ENCODE measurements at regions not wholly inside any gene's neighbourhood (a gene's known extent, or its start where the extent isn't known, plus 50 kb on each side); places are given as distances from the start of the nearest gene placed in this dataset.
A peak's percentile ranks its signal among the peaks of the same experiment; 100 is the strongest.
"Not testable (repeated sequence)": the region's sequence is repeated elsewhere in the genome, so short reads cannot be mapped to it uniquely, and the experiment has no call there.

DNA sequence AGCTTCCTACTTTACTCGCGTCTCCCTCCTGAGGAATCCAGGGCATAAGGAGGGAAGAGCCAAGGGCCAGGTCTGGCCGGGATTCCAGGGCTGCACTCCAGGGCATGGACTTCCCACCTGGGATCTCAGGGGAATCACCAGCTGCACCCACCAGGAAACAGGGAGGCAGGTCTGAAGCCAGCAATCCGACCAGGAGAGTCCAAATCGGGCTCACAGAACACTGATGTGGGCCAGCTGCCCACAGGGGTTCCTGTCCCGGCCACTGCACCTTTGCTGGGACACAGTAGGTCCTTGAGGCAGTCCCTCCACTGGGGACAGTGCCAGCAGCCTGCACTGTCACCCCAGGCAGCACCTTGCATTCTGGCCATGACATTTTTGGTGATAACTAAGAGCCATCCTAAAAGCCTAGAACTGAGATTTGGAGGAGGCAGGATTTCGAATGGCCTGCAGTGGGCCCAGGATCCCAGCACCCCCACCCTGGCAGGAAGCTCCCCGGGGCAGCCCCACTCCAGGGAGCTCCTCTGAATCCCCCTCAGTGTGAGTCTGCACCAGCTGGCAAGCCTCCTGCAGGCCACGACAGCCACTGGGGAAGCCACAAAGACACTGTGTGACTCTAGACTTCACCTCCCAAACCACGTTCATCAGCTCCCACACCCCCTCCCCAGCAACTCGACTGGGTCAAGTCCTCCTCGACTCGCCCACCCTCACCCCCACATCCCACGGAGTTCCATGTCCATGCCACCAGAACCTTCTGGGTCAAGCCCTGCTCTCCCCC is 71.5 kb upstream of the PPP2R2D start:
- ATAC-seq: no peak
- intact Hi-C loops (cut with DNase I): no loop called here
- DNase-seq (ENCODE audit: missing footprints): peak; percentile 49

DNA sequence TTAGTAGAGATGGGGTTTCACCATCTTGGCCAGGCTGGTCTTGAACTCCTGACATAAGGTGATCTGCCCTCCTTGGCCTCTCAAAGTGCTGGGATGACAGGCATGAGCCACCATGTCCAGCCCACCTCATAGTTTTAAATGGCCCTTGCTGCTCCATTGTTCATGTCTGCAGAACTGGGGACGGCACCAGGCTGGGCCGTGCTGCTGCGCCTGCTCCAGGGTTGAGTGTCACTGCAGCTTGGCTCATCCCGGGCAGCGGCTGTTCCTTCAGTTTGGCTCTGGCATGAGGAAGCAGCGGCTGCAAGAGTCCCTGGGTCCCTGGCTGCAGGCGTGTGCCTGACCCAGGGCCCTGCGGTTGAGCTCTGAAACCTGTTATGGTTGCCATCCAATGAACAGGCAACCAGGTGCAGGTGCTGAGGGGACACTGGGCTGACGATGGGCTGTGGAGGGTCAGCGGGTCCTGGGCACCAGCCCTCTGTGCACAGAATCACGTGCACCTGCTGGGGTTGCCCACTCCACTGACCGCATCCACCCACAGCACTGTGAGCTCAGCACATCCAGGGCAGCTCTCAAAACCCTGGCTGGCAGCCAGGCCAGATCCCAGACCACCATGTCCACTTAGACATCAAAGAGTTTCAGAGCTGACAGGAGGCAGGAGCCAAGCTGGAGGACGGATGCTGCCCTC is 70.2 kb upstream of the PPP2R2D start:
- ATAC-seq (no peak), DNase-seq (ENCODE audit: missing footprints) (peak; percentile 35)
- intact Hi-C loops (cut with DNase I): no loop called here

DNA sequence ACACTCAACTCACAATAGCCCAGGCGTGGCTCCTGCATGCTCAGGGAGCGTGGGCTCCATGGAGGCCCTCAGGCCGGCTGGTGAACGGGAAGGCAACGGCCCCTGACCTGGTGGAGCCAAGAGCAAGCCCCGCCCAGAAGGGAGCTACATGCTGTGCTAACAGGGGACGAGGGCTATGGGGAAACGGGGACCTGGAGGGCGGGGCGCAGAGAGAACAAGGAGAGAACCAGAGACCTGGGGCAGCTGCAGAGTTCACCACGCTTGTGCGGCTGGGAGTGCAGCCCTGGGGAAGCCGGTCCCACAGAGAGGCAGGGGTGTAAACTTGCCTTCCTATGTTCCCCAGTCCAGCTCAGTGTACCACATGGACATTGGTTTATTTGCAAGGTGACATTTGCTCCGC is 69.2 kb upstream of the PPP2R2D start:
- intact Hi-C loops (cut with DNase I): no loop called here
- DNase-seq (ENCODE audit: missing footprints) (peak; percentile 17), ATAC-seq (no peak)

DNA sequence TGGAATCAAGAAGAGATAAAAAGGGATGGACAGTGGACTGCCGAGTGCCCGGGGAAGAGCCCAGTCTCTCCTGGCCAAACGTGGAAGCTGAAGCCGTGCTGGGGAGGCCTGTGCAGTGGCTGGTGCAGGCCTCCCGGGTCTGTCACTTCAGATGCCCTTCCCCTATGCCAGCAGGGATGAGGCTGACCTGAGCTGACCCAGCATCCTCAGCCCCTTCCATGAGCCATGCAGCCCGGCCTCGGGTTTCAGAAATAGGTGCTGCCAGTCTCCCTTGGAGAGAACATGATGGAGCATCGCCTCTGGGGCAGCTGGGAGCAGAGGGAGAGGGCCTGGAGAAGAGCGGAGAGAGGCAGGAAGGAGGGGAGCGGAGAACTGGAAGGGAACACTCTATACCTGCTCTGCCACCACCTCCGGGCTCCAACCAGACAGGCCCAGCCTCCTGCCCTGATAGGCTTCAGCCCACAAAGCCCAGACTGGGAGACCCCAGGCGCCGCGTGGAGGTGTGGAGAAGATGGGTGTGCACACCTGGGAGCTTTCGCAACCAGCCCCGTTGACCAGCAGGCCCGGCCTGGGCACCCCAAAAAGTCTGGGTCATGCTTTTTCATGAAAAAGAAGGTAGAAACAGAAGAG is 68.6 kb upstream of the PPP2R2D start:
- ATAC-seq: no peak
- intact Hi-C loops (cut with DNase I): no loop called here
- peak; percentile 59 for DNase-seq (ENCODE audit: missing footprints)

DNA sequence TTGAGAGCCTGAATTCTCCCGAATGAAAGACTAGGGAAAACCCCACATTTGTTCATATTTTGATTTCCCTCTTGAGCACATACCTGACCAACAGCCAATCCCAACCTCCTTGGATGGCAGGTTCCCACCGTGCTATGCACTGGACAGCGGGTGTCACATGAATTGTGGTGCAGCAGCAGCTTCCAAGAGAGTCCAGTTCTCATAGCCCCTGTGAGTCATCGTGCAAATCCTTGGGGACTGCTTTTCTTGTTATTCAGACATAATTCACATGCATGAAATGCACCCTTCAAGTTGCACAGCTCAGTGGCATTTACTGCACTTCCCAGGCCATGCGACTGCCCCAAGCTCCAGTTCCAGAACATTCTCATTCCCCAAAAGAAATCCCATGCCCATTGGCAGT is 67.8 kb upstream of the PPP2R2D start:
- intact Hi-C loops (cut with DNase I): no loop called here
- ATAC-seq: no peak
- DNase-seq (ENCODE audit: missing footprints): peak; percentile 21

- DNase-seq (ENCODE audit: missing footprints) (peak; percentile 31), ATAC-seq (no peak)
- intact Hi-C loops (cut with DNase I): no loop called here
Measured at GRCh38 chr10:131833446-131834080, 67.2 kb upstream of the PPP2R2D start.

GRCh38 chr10:131834152-131834810 is 66.5 kb upstream of the PPP2R2D start:
- intact Hi-C loops (cut with DNase I): no loop called here
- no peak for ATAC-seq
- no peak for DNase-seq (ENCODE audit: missing footprints)

- peak; percentile 13 for DNase-seq (ENCODE audit: missing footprints)
- intact Hi-C loops (cut with DNase I): no loop called here
- no peak for ATAC-seq
Measured at GRCh38 chr10:131838966-131839742, 61.7 kb upstream of the PPP2R2D start.

- intact Hi-C loops (cut with DNase I); ATAC-seq: not testable (repeated sequence)
- DNase-seq (ENCODE audit: missing footprints): peak; percentile 32
Measured at GRCh38 chr10:131839880-131840787, 60.7 kb upstream of the PPP2R2D start.

- DNase-seq (ENCODE audit: missing footprints) (no peak), ATAC-seq (no peak)
- intact Hi-C loops (cut with DNase I): no loop called here
Measured at GRCh38 chr10:131840788-131841118, 60.1 kb upstream of the PPP2R2D start.

- intact Hi-C loops (cut with DNase I): no loop called here
- DNase-seq (ENCODE audit: missing footprints) (peak; percentile 43), ATAC-seq (peak; percentile 31)
Measured at GRCh38 chr10:131841131-131841660, 59.6 kb upstream of the PPP2R2D start.

- ATAC-seq (peak; percentile 12), DNase-seq (ENCODE audit: missing footprints) (peak; percentile 65)
- intact Hi-C loops (cut with DNase I): no loop called here
Measured at GRCh38 chr10:131841661-131842139, 59.1 kb upstream of the PPP2R2D start.

DNA sequence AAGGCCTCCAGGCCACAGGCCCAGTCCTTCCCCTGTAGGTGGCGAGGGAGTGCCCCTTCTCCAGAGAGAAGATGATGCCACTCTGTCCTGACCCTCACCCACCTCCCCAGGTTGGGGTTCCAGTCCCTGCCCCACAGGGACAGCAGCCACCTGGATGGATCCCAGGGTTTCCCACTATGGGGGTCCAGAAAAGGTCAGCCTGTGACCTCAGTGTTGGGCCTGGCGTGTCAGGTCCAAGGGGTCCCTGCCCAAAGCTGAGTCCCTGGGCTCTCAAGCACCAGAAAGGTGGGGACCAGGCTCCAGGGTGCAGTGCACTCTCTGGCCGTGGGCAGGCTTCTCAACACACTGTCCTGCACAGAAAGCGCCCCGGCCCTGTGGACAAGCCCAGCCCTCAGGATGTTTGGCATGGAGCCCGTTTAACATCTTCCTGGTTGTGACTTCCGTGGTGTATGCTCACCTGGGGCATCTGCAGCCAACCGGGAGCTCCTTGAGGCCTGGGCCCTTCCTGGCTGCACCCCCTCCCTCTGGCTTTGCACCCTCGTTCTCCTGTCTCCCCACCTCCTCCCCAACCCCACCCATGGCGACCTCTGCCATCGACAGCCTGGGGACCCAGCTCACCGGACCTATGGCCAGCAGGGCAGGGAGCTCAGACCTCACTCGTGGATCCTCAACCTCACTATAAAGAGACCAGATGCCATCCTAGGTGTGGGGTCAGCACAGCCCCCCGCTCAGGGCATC is 58.3 kb upstream of the PPP2R2D start:
- intact Hi-C loops (cut with DNase I): no loop called here
- DNase-seq (ENCODE audit: missing footprints): peak; percentile 52
- ATAC-seq: no peak

DNA sequence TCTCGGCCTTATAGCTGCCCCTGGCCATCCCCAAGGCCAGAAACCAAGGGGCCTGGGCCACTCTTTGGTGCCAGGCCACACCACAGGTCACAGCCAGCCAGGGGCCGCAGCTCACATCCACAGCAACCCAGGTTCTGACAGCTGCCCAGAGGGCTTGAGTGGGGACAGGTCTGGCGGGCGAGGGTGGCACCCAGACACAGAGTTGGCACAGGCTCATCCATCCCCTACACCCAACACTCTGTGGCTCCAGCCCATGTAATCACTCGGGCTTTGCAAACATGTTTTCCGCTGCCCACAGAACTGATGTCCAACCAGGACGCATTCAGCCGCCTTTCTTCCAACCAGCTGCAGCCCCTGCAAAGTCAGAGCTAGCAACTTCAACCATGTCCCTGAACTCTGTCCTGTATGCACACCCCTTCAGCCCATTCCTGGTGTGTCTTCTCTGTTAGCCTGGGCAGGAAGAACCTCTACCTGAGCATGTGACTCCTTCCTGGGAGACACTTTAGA is 57.7 kb upstream of the PPP2R2D start:
- ATAC-seq (no peak), DNase-seq (ENCODE audit: missing footprints) (peak; percentile 65)
- intact Hi-C loops (cut with DNase I): no loop called here

DNA sequence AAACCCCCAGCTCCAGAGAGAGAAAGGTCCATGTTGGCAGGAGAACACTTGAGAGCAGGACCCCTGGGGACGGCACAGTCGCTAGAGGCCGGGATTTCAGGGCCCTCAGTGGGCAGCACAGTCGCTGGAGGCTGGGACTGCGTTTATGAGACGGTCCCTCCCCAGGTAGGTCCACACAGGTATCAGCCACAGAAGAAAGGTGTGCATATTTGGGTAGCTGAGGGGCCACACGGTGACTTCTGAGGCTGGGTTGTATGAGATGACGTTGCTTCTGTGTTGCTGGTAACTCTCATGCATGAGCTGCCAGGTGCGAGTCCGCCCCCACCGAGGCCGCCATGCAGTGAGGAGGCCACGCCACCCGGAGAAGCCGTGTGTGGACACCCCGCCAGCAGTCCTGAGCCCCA is 56.9 kb upstream of the PPP2R2D start:
- ATAC-seq: no peak
- intact Hi-C loops (cut with DNase I): no loop called here
- DNase-seq (ENCODE audit: missing footprints): peak; percentile 50

- DNase-seq (ENCODE audit: missing footprints) (no peak), ATAC-seq (no peak)
- intact Hi-C loops (cut with DNase I): no loop called here
Measured at GRCh38 chr10:131844529-131845084, 56.2 kb upstream of the PPP2R2D start.
